Bone marrow (tissue), 2 donors: ENCODE measurements at regions not wholly inside any gene's neighbourhood (a gene's known extent, or its start where the extent isn't known, plus 50 kb on each side); places are given as distances from the start of the nearest gene placed in this dataset.

Experiments
- DNase-seq, 2 donors: peaks; one replicate each; lab custom pipeline; 2025; lab: John Stamatoyannopoulos, UW

DNA sequence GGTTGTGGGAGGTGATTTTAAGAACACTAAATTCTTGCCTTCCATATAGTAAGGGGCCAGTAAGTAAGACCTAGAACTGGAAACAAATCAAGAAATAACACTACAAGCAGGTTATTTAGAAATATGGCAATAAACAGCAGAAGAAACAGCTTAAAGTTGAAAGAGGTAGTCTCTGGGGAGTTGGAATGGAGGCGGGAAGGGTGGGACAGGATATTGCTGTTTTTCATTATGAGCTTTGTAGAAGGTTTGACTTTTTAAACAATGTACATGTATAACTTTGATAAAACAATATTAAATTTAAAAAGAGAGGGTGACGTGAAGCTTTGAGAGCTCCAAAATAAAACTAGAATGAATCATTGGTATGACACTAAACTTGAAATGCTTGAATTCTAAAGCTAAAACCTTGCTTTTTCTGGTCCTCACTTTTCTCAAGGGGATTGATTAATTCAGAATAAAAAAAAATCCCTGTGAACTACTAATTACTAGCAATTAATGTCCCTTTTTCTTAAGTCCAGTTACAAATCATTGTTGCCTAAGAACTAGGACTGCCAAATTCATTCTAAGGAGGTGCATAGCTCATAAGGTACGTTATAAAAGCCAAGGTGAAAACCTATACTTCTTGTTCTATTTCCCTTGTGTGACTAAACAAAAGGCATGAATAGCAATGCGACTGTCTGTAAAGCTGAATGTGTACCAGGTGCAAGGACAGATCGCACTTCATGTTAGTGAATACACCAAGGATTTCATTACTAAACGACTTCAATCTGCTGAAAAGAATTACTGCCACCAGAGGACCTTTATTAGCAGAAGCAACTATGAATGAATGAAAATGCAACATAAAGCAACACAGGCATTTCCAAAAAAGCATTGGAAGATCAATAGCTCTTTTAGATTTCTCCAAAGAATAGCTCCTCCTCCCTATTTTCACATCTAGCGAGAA, 177.5 kb downstream of the RBM43 start:
- no peak for DNase-seq

DNA sequence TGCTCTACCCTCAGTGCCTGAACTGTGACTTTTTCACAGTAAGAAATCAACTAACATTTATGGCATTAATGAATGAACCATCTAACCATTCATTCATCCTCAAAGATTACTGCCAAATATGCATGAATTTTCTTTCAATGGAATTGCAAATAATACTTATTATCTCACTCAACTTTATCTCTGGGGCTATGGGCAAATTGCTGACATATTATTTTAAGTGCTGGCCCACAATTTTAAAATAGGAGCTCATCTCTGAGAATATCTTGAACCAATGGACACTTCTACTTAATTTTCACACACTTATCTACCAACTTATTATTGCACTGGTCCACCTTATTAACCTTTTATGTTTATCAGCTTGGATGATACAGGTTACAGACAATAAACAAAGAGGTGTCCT, 182.8 kb downstream of the RBM43 start:
- no peak for DNase-seq

DNA sequence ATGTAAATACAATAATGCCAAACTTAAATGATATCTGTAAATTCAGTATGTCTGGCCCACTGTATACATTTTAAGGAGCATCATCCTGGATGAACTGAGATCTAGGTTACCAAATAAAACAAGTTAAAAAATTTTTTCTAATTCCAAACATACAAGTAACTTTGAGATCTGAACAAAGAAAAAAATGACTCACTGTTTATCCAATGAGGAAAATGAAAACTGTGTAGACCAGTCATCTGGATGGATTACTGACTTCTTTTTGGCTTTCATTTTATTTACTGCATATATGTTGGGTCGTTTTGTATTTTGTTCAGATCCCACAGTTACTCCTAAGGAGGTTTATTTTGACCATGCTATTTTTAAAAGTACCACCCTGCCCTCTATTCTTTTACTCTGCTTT, 189.8 kb downstream of the RBM43 start:
- no peak for DNase-seq

- no peak for DNase-seq
Observed at GRCh38 chr2:151071382-151071781, 190.3 kb downstream of the RBM43 start.

GRCh38 chr2:151070253-151070652, 191.4 kb downstream of the RBM43 start:
- DNase-seq = no peak

GRCh38 chr2:151067658-151068369, 193.8 kb downstream of the RBM43 start:
- DNase-seq = no peak

GRCh38 chr2:151063271-151063670, 198.4 kb downstream of the RBM43 start:
- no peak for DNase-seq

GRCh38 chr2:151060287-151060686, 201.4 kb downstream of the RBM43 start:
- no peak for DNase-seq

- DNase-seq = no peak
Observed at GRCh38 chr2:151056870-151057269, 204.8 kb downstream of the RBM43 start.

- no peak for DNase-seq
Observed at GRCh38 chr2:151053661-151053990, 208.0 kb downstream of the RBM43 start.

DNA sequence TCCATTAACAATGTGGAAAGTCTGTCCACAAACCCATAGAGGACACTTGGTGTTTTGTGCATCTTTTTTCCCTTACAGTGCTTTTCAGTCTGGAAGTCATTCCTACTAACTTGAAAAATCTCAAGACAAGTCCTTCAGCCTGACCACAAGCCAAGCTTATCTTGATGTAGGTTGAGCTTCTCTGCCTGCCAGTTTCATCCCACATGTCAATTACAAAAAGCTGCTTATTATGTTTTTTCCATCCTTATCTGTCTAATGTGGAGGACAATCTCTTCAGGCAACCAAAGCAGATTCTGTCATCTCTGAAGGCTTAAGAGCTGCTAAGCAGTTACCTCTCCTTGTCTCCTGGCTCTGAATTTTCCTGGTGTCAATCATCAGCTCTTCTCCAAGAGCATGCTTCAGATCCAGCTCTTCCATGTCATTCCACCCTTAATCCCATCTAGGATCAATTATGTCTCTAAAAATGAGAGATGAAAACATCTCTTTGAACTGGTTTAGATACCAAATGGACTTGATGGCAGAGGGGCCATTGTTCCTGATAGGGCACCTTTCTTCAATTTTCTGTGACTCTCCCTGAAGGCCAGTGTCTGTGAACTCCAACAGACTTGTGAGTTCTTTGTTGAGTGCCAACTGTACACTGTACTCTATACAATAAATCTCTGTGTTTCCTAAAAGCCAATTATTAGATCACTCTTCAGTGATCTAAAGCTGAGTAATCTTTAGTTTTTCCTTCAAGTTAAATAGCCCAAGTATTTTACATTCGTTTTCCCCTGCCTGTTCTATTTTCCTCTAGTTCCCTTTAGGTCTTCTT, 208.6 kb downstream of the RBM43 start:
- no peak for DNase-seq

GRCh38 chr2:151051574-151052220, 210.0 kb downstream of the RBM43 start:
- peak in 1 of 2 donors; percentile 21 for DNase-seq

GRCh38 chr2:151049746-151050145, 211.9 kb downstream of the RBM43 start:
- no peak for DNase-seq

GRCh38 chr2:151048331-151049054, 213.2 kb downstream of the RBM43 start:
- DNase-seq = no peak

DNA sequence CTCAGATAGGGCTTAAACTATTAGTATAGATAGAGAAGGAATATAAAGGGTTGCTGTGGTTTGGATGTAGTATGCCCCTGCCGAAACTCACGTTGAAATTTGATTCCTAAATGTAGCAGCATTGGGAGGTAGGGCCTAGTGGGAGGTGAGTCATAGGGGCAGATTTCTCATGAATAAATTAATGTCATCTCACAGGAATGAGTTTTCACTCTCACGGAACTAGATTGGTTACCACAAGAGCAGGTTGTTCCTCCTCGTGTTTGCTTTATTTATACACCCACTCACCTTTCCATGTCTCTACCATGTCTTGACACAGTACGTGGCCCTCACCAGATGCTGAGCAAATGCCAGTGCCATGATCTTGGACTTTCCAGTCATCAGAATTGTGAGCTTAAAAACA, 218.2 kb downstream of the RBM43 start:
- DNase-seq = no peak

GRCh38 chr2:151042964-151043363, 218.7 kb downstream of the RBM43 start:
- DNase-seq = no peak

DNA sequence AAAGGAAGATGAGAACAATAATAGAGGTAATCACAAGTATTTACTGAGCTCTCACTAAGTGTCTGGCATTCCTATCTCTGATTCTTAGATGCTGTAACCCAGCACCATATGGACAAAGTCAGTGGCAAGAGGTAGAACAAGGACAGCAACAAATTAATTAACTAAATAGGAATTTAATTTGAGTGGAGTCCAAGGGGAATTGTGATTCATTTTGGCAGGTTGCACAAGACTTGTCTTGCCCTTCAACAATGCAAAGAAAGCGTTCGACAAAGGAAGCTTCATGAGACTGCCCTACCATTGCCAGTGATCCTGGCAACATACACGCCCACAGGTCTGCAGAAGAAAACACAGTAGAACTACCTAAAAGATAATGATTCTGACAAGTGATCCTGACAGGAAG, 221.6 kb downstream of the RBM43 start:
- no peak for DNase-seq

DNA sequence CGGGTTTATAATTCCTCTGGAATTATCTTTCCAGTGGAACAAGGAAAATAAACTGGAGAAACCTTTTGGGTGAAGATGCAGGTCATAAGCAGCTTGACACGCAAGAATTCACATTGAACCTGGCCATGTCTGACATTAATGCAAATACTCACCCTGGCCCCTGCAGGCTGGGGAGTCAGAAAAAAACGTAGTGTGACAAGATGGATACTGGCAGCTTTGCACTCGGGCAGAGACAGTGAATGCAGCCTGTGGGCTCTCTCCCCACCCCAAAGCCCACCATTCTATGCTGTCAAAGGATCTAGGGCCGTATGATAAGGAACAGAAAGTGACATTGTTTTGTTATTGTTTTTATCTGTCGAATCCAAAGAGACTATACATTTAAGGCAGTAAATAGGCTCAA, 223.1 kb downstream of the RBM43 start:
- DNase-seq = no peak

DNA sequence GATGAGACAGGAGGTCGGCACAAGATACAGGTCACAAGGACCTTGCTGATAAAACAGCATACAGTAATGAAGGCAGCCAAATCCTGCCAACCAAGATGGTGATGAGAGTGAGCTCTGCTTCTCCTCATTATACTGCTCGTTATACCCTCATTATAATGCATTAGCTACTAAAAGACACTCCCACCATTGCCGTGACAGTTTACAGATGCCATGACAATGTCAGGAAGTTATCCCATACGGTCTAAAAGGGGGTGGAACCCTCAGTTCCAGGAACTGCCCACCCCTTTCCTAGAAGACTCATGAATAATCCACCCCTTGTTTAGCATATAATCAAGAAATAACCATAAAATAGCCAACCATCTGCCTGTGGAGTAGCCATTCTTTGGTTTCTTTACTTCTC, 224.2 kb downstream of the RBM43 start:
- DNase-seq = no peak

DNA sequence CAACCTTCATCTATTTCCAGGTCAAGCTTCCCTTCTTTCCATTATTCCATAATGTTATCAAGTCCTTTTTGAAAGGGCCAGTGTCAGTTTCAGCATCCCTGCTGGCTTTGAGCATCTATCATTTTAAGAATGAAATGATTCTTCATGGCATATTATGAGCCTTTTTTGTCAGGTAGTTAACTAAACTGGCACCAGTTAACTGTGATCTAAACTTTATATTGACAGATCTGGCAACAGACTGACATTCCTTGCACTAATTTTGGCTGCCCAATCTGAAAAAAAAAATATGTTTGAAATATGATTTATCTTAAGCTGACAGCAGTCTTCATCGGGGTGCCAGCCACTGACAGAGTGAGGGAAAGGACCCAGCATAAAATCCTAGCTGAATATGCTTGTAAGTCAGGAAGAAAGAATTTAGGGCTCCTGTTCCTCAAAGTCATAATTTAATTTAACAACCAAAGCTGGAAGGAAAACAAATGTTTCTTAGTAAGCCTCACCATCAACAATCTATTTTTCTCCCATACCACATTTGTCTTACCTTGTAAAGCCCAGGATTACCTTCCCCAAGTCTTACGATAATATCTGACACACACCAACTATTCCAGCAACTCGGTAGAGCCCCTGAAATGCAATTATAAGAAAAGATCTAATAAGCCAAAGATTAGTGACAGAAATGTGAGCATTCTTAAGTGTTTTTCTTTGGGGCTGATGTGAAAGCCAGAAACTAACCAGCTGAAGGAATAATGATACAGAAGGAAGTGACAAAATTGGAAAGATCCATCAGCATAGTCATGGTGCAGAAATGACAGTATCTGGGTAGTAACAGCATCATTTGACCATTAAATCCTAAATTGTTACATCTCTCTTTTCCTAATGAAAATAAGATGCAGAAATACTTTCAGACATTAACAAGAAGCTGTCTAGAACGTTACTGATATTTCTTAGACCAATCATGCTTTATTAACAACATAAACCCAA, 228.1 kb downstream of the RBM43 start:
- DNase-seq = no peak
